Upper lobe of left lung (tissue), 6 donors: ENCODE measurements at regions not wholly inside any gene's neighbourhood (a gene's known extent, or its start where the extent isn't known, plus 50 kb on each side); places are given as distances from the start of the nearest gene placed in this dataset.

Experiments
- ATAC-seq, 2 donors: fragments of 200-7000 bp; cut with Tn5 transposase; one replicate each; pipeline ENCODE4 v1.9.1; 2022; ENCODE audit warnings: mild to moderate bottlenecking in 2 of 2, moderate library complexity in 2 of 2; ENCODE audit not compliant: low FRiP score in 2 of 2
- DNase-seq, 2 donors: peaks; one replicate each; pipeline ENCODE4 v3.0.0-alpha.2; 2019 to 2020
- H3K27ac ChIP-seq, 4 donors: fragments of 200-600 bp; sonication (generic); one replicate each; pipeline ENCODE4 v1.5.1; 2016 to 2019
- H3K27me3 ChIP-seq, 4 donors: fragments of 200-600 bp; sonication (generic); one replicate each; pipeline ENCODE4 v1.5.1; 2017 to 2019
- H3K36me3 ChIP-seq, 4 donors: fragments of 200-600 bp; sonication (generic); one replicate each; pipeline ENCODE4 v1.5.1; 2016 to 2019
- H3K4me1 ChIP-seq, 4 donors: fragments of 200-600 bp; sonication (generic); one replicate each; pipeline ENCODE4 v1.5.1; 2018 to 2019
- H3K4me3 ChIP-seq, 4 donors: fragments of 200-600 bp; sonication (generic); one replicate each; pipeline ENCODE4 v1.5.1; 2017 to 2019; ENCODE audit warnings: mild to moderate bottlenecking in 2 of 4, moderate library complexity in 1 of 4
- H3K9me3 ChIP-seq, 4 donors: fragments of 200-600 bp; sonication (generic); one replicate each; pipeline ENCODE4 v1.5.1; 2018 to 2019
- CTCF ChIP-seq, 6 experiments: fragments of 450-650 bp in 4 of 6; fragments of 200-600 bp in 2 of 6; sonication (generic) in 2 of 6; IDR thresholded peaks; one replicate each; pipeline ENCODE4 v1.5.1; 2016 to 2019; ENCODE audit warnings: antibody characterized with exemption in 6 of 6
- EP300 ChIP-seq, 4 donors: sonication (generic); formaldehyde crosslinking; IDR thresholded peaks; one replicate each; pipeline ENCODE4 v1.5.1; 2017; ENCODE audit warnings: antibody characterized with exemption in 4 of 4, control low read depth in 2 of 4
- POLR2A ChIP-seq, 4 donors: fragments of 450-650 bp; IDR thresholded peaks; one replicate each; pipeline ENCODE4 v1.5.1; 2016 to 2017; ENCODE audit warnings: antibody characterized with exemption in 4 of 4, mild to moderate bottlenecking in 2 of 4
- POLR2AphosphoS5 ChIP-seq, 2 donors: sonication (generic); formaldehyde crosslinking; IDR thresholded peaks; one replicate each; pipeline ENCODE4 v1.5.1; 2017; ENCODE audit warnings: antibody characterized with exemption in 2 of 2
- WGBS, 2 donors: methylation state at CpG; one replicate each; pipeline ENCODE4 v1.1.5; 2017 to 2018; 5-methylcytosine and 5-hydroxymethylcytosine counted together
- donor health status: DM: no; HTN: no; CAD: no; lungs with moderate emphysema.
- donor health status: DM: no; HTN: yes; CAD: no; lungs with severe emphysema.

- Histone ChIP-seq H3K27me3 (no peaks in the 10 kb centered on the region), H3K4me3 (no peak overlapping the region), H3K27ac (no peak overlapping the region), H3K36me3 (no peaks in the 10 kb centered on the region), H3K4me1 (no peaks in the 10 kb centered on the region), H3K9me3 (peaks cover 16 to 34% (median 21%) of the 10 kb centered on the region in 4 donors)
- DNase-seq (no peak), ATAC-seq (no peak)
- TF ChIP-seq EP300 (IDR thresholded peaks at IDR 0.05) (no peak), POLR2AphosphoS5 (IDR thresholded peaks at IDR 0.05) (no peak), CTCF (IDR thresholded peaks at IDR 0.05) (no peak), POLR2A (IDR thresholded peaks at IDR 0.05) (no peak)
- WGBS, 2 donors: 52 to 77% methylated on average over 6 to 13 of the region's 13 CpGs
These were observed 93.2 kb upstream of the PRR5 start for GRCh38 chr22:44608597-44609399.

DNA sequence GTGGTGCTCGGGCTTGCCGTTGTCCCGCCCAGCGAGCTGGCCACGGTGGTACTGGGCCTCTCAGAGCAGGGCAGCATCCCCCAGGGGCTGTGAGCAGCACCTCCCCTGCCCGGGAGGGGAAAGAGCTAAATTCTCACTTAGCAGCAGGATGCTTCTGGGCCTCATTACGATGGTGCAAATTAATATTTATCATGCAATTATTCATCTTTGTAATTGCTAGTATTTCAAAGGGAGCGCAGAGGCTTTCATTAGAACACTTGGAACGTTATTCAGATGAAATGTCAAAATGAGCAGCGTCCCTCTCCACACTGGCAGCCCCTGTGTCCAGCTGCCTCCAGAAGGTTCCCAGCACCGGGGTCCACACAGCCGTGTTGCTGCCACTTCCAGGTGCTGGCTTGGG is 95.9 kb upstream of the PRR5 start:
- no peak for ATAC-seq

GRCh38 chr22:44605486-44605885 is 96.5 kb upstream of the PRR5 start:
- no peaks in the 10 kb centered on the region for H3K36me3 ChIP-seq
- no peak for TF ChIP-seq CTCF (IDR thresholded peaks at IDR 0.05)
- no peak for TF ChIP-seq POLR2A (IDR thresholded peaks at IDR 0.05)
- no peak for TF ChIP-seq EP300 (IDR thresholded peaks at IDR 0.05)
- no peak for TF ChIP-seq POLR2AphosphoS5 (IDR thresholded peaks at IDR 0.05)
- no peak overlapping the region for H3K27ac ChIP-seq
- H3K4me3 ChIP-seq: no peak overlapping the region
- H3K9me3 ChIP-seq: peaks cover 0 to 3% (median 0%) of the 10 kb centered on the region in 4 donors
- ATAC-seq: no peak
- WGBS, 2 donors: 65 to 70% methylated on average over 8 to 9 of the region's 9 CpGs
- DNase-seq: no peak
- H3K4me1 ChIP-seq: no peaks in the 10 kb centered on the region
- H3K27me3 ChIP-seq: no peaks in the 10 kb centered on the region

More for the DNA sequence above, 95.9 kb upstream of the PRR5 start:
- Histone ChIP-seq H3K27ac (no peak overlapping the region), H3K9me3 (peaks cover 0 to 8% (median 2%) of the 10 kb centered on the region in 4 donors), H3K4me1 (no peaks in the 10 kb centered on the region), H3K4me3 (no peak overlapping the region), H3K27me3 (no peaks in the 10 kb centered on the region), H3K36me3 (no peaks in the 10 kb centered on the region)
- TF ChIP-seq POLR2AphosphoS5 (IDR thresholded peaks at IDR 0.05) (no peak), CTCF (IDR thresholded peaks at IDR 0.05) (no peak), EP300 (IDR thresholded peaks at IDR 0.05) (no peak), POLR2A (IDR thresholded peaks at IDR 0.05) (no peak)
- 55 to 67% methylated on average over 11 to 12 of the region's 12 CpGs for WGBS, 2 donors
- no peak for DNase-seq

DNA sequence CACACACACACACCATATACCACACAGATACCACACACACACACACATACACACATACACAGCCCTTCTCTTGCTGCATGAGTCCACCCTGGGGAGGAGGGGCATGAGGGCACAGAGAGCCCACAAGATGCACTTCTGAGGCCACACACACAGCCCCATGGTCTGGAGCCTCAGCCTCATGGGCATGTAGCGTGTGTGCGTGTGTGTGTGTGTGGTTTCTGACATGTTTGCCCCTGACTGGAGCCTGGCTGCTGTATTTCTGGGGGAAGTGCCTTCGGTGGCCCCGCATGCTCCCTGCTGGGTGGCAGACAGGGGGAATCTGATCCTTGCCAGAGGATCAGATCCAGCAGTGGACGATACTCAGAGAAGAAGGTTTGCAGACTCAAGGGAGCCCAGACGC is 97.0 kb upstream of the PRR5 start:
- H3K4me1 ChIP-seq: no peaks in the 10 kb centered on the region
- no peak overlapping the region for H3K4me3 ChIP-seq
- no peaks in the 10 kb centered on the region for H3K27me3 ChIP-seq
- ATAC-seq (no peak), DNase-seq (no peak)
- 70 to 81% methylated on average over 6 of the region's 6 CpGs for WGBS, 2 donors
- no peak for TF ChIP-seq EP300 (IDR thresholded peaks at IDR 0.05)
- no peak for TF ChIP-seq POLR2A (IDR thresholded peaks at IDR 0.05)
- H3K9me3 ChIP-seq: no peaks in the 10 kb centered on the region
- H3K27ac ChIP-seq: no peak overlapping the region
- H3K36me3 ChIP-seq: no peaks in the 10 kb centered on the region

GRCh38 chr22:44604455-44604854 is 97.5 kb upstream of the PRR5 start:
- 69 to 85% methylated on average over 4 of the region's 4 CpGs for WGBS, 2 donors
- Histone ChIP-seq H3K4me1 (no peaks in the 10 kb centered on the region), H3K9me3 (no peaks in the 10 kb centered on the region), H3K27ac (no peak overlapping the region), H3K27me3 (no peaks in the 10 kb centered on the region), H3K4me3 (no peak overlapping the region), H3K36me3 (no peaks in the 10 kb centered on the region)
- DNase-seq: no peak
- TF ChIP-seq CTCF (IDR thresholded peaks at IDR 0.05) (no peak), EP300 (IDR thresholded peaks at IDR 0.05) (no peak), POLR2A (IDR thresholded peaks at IDR 0.05) (no peak), POLR2AphosphoS5 (IDR thresholded peaks at IDR 0.05) (no peak)
- ATAC-seq: no peak
